Prostate gland (tissue), 2 donors: ENCODE measurements at regions not wholly inside any gene's neighbourhood (a gene's known extent, or its start where the extent isn't known, plus 50 kb on each side); places are given as distances from the start of the nearest gene placed in this dataset.

Source experiments
- CTCF ChIP-seq, 4 experiments: fragments of 200-600 bp in 2 of 4; fragments of 450-650 bp in 2 of 4; sonication (generic) in 2 of 4; IDR thresholded peaks; 1 replicate in 3 of 4; 2 replicates in 1 of 4; pipeline ENCODE4 v1.5.1; 2016 to 2019; ENCODE audit warnings: antibody characterized with exemption in 4 of 4, mild to moderate bottlenecking in 2 of 4, moderate library complexity in 2 of 4
- POLR2AphosphoS5 ChIP-seq: sonication (generic); formaldehyde crosslinking; IDR thresholded peaks from one replicate; pipeline ENCODE4 v1.6.1; 2017; ENCODE audit warnings: antibody characterized with exemption

- TF ChIP-seq POLR2AphosphoS5: no peak
- no peak for TF ChIP-seq CTCF (IDR thresholded peaks at IDR 0.05)
Observed at GRCh38 chr11:130581646-130582045, 133.2 kb downstream of the ADAMTS15 start.
